GF-D8 (cell line): ENCODE measurements at regions not wholly inside any gene's neighbourhood (a gene's known extent, or its start where the extent isn't known, plus 50 kb on each side); places are given as distances from the start of the nearest gene placed in this dataset.
"Not testable (repeated sequence)": the region's sequence is repeated elsewhere in the genome, so short reads cannot be mapped to it uniquely, and the experiment has no call there.

Source experiments
- DNase-seq: peaks from one replicate; lab custom pipeline; 2025; lab: John Stamatoyannopoulos, UW

DNA sequence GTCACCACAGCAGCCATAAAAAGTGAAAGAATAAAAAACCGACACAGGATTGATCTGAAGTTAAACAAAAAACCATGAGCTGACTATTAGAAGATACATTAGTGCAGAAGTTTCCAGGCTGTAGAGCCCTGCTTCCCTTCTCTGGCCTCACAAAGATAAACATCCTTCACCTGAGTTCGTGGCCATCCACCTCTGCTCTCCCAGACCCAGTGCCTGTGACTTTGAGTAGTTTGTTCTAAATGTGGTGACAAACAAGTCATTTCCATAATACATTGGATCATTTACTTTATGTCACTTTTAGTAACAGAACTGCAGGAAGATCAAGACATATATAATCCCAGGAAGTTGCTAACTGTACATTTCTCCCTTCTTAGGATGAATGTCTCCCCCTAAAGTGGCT, 241.9 kb upstream of the MAP2 start:
- no peak for DNase-seq

DNA sequence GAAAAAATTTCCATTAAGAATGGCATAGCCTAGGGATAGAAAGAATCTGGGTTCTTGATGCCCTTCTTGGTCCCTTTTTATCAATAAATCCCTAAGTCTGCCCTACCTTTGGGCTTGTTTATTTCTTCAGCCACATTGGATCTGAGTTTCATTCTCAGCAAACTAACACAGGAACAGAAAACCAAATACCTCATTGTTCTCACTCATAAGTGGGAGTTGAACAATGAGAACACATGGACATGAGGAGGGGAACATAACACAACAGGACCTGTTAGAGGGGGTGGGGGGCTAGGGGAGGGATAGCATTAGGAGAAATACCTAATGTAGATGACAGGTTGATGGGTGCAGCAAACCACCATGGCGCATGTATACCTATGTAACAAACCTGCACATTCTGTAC, 237.0 kb upstream of the MAP2 start:
- not testable (repeated sequence) for DNase-seq

DNA sequence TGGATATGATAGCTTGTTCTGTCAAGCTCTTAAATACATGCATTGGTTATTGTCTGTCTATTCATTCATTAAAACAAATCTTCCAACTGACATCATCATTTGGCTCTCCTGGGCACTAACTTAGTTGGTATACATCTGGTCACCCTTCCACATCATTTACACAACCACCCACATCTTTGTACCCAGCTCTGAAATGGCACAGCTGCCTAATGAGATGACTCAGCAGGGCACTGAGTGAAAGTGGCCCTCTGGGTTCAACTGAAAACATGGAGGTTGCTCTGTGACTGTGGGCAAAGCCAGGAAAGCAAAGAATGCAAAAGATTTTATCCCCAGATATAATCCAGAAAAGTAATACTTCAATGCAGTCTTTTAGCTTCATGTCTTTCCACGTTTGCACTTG, 234.0 kb upstream of the MAP2 start:
- DNase-seq: no peak

DNA sequence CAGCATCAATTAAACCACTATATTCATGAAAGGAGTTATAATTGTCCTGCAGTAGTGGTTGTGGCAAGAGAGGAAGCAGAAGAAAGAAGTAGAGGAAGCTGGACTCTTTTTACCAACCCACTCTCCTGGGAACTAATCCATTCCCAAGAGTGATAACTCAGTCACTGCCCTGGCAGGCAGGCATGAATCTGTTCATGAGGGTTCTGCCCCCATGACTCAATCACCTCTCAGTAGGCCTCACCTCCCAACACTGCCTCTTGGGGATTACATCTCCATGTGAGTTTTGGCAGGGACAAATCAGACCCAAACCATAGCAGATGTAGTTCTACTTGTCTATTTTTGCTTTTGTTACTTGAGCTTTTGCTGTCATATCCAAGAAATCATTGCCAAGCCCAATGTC, 232.7 kb upstream of the MAP2 start:
- DNase-seq: no peak

DNA sequence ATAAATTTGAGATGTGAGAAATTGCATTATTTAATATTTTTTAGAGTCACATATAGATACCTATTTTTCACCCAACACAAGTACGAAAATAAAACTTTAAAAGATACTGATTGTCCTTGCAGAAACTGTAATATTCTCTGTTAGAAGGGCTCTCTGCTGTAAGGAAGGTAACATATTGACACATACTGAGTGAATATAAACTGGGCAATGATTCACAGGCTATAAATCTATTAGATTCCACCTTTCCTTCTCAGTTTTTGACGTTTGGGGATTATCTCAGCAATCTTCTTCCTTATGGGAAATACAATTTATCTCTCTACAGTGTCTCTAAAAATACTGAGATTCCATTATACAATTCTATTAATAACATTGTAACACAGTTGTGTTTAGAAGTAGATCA, 229.1 kb upstream of the MAP2 start:
- no peak for DNase-seq

DNA sequence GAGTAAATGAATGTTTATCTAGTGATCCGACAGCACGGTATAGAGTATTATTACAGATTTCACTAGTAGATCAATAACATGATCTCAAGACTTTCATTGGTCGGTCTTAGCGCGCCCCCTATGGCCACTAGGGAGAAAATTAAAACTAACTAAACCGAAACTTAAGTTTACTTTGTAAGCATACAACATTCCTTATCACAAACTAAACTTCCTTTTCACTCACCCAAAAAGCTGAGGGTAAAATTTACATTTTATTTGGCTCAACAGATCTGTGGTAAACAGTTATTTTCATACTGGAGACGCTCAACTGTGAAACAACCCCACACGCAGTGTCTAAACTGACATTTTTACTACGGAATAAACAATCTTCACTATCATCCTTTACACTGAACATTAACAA, 215.6 kb upstream of the MAP2 start:
- DNase-seq: no peak

DNA sequence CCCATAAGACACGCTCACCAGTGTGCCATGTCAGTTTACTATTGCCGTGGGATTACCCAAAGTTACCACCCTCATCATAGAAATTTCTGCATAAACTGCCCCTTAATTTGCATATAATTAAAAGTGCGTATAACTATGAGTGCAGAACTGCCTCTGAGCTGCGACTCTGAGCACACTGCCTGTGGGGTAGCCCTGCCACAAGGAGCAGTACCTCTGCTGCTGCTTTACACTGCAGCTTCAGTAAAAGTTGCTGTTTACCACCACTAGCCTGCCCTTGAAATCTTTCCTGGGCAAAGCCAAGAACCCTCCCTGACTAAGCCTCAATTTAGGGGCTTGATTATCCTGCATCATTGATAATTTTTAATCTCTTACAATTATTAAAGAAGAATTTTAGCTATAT, 213.9 kb upstream of the MAP2 start:
- no peak for DNase-seq

DNA sequence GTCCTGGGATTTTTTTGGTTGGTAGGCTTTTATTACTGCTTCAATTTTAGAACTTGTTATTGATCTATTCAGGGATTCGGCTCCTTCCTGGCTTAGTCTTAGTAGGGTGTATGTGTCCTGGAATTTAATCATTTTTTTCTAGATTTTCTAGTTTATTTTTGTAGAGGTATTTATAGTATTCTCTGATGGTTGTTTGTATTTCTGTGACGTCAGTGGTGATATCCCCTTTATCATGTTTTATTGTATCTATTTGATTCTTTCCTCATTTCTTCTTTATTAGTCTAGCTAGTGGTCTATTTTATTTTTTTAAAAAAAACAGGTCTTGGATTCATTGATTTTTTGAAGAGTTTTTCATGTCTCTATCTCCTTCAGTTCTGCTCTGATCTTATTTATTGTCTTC, 193.3 kb upstream of the MAP2 start:
- DNase-seq: no peak

DNA sequence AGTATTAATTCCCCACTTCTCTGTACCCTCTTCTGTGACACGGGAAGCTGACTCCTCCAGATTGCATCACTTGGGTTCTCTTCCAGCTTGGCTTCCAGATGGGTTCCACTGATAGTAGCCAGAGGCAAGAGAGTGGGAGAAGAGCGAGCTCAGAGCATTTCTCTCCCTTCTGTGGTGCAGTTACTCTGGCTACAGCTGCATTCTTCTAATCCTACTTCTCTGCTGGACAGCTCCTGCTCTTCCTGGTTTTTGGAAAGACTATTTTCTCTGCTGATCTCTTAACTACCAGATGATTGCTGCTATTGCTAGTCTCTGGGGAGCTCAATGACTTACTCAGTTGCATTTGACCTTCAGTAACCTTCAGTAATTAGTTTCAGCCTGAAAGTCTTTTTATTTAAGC, 187.5 kb upstream of the MAP2 start:
- no peak for DNase-seq

DNA sequence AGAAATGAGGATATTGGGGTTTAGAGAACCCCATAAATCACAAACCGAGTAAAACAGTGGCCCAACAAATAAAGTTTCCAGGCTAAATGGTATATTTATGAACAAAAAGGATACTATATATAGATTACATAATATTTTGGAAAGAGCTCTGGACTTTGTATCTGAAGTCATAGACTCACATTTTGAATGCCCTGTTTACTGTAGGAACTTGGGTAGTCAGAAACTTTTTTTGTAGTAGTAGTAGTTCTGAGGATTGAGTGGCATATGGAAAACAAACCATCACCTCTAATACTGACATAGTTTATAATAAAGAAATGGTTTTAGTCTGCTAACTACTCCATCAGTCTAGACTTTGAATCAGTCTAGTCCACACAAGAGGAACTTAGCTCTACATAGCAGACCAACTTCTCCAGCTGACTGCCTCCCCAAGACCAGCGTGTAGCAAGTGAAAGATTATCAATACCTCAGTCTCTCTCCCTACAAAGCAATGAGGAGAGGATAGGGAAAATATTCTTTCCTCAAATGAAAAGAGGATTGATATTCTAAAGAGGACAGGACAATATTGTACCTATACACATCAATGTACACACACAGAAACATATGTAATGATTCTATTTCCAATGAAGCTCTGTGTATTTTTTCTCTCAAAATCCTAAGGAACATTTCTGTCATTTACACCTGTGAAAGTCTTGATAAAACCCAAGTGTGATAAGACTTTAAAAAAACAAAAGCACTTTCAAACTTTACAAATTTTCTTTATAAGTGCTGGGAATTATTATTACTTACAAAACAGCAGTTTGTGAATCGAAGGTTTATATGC, 184.9 kb upstream of the MAP2 start:
- no peak for DNase-seq

DNA sequence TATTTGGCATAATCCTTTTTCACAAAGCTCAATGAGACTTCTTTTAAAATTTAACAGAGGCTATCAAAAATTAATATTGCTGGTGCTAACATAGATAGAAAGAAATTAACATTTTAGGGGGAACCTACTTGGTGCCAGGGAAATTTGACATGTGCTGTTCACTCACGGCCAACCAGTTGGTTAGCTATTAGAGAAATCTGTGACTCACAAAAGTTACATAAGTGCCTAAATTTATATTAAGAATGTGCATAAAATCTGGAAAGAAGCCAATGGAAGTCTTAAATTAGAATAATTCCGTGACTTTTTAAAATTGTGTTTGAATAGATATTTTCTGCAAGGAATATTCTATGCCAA, 184.3 kb upstream of the MAP2 start:
- DNase-seq: no peak

DNA sequence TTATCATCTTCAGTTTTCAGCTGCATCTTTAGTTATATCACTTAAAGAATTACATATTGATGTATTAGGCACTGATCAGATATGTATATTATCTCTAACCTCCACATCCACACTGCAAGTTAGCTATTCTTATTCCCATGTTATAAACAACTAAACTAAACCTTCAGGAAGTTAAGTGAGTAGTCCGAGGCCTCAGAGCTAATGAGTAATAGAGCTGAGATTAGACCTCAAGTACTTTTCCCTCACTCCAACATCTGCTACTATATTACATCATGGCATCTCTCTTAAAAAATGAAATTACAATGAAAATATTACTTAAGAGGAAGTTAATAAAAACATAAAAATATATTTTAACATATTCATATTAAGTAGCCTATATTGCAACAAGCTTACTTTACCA, 183.6 kb upstream of the MAP2 start:
- DNase-seq: no peak

DNA sequence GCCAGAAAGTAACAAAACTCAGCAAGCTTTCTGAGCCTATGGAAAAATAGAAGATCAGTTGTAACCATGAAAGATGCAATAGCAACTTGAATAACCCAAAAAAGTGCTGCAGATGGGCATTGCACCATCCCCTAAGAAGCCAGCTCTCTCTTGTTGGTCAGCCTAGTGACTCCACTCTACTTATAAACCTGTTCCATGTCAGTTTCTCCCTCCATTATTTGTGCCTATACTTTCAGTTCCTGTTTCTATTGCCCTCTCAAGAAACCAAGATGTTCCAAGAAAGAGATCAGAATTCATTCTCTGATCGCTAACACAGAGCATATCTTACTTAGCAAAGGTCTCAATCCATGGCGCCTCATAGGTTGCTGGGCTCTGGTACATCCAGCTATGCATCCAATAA, 170.3 kb upstream of the MAP2 start:
- DNase-seq: no peak

DNA sequence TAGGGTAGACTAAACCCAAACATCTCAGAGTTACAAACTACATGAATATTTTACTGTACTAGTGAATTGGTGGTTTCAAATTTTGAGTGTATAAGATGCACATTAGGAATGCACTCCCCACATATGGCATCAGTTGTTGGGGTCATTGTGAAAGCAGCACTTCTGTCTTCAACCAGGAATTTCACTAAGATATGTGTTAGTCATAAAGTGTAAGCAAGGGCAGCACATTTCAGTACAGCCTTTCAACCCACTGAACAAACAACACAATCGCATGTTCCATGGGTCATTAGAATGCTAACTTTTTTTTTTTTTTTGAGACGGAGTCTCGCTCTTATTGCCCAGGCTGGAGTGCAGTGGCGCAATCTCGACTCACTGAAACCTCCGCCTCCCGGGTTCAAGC, 164.1 kb upstream of the MAP2 start:
- DNase-seq: no peak

DNA sequence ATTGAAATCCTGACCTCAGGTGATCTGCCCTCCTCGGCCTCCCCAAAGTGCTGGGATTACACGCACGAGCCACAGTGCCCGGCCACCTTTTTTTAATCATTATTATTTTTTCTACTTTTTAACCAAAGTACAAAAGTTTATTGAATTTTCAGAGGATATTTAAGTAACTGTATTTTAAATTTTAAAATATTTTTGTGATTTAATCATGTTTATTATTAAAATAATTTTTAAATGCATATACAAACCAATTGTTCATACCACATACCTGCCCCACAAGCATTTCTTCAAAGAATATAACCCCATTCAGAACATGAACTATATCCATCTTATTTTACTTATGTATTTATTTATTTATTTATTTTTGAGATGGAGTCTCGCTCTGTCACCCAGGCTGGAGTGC, 163.6 kb upstream of the MAP2 start:
- no peak for DNase-seq

DNA sequence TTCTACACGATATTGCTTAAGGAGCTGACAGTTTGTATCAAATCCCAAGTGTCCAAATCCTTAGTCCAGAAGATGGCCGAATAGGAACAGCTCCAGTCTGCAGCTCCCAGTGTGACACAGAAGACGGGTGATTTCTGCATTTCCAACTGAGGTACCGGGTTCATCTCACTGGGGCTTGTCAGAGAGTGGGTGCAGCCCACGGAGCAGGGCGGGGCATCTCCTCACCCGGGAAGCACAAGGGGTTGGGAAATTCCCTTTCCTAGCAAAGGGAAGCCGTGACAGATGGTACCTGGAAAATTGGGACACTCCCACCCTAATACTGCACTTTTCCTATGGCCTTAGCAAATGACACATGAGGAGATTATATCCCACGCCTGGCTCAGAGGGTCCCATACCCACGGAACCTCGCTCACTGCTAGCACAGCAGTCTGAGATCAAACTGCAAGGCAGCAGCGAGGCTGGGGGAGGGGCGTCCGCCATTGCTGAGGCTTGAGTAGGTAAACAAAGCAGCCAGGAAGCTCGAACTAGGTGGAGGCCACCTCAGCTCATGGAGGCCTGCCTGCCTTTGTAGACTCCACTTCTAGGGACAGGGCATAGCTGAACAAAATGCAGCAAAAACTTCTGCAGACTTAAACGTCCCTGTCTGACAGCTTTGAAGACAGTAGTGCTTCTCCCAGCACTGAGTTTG, 162.3 kb upstream of the MAP2 start:
- DNase-seq: not testable (repeated sequence)

DNA sequence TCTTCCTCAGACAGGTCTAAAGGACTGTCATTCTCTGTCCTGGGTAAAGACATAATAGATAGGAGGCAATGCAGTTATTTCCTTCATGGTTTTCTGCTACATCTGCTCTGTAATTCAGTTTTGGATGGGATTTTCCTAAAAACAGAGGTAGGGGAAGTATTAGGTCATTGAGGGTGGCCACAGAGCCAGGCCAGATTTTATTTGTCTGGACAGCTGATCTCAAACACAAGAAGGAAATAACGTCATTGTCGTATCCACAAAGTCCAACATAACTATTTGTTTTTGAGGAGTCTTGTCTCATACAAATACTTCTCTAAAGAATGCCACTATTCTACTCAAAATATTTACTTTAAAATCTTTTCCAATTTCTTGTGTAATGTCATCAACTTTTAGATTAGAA, 154.8 kb upstream of the MAP2 start:
- no peak for DNase-seq

DNA sequence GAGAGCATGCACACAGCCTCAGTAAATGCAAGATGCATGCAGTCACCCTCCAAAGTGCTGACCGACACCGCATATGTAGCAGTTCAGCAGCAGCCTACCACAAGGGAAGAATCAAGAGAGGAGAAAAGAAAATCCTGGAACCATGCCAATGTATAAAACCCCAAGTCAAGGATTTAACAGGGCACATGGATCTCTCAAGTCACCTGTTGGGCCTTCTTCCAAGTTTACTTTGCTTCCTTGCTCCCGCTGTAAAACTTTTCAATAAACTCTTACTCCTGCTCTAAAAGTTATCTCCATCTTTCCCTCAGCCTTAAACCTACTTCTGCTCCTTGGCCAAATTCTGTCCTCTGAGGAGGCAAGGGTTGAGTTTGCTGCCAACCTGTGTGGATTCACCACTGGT, 147.8 kb upstream of the MAP2 start:
- DNase-seq: no peak

DNA sequence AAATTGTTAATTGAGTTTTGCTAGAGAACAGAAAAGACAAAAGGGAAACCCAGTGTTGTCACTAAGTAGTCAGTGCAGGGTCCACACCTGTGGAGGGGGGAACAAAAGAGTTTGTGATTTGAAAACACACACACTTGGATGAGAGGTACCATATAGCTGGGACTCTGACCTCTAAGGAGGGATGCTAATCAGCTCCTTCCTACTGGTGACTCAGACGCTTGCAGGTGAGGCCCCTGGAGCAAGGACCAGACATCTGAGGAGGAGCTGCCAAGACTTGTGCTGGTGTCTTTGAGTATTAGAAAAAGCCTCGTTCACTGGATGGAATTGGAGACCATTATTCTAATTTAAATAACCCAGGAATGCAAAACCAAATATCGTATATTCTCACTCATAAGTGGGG, 146.4 kb upstream of the MAP2 start:
- DNase-seq: no peak

DNA sequence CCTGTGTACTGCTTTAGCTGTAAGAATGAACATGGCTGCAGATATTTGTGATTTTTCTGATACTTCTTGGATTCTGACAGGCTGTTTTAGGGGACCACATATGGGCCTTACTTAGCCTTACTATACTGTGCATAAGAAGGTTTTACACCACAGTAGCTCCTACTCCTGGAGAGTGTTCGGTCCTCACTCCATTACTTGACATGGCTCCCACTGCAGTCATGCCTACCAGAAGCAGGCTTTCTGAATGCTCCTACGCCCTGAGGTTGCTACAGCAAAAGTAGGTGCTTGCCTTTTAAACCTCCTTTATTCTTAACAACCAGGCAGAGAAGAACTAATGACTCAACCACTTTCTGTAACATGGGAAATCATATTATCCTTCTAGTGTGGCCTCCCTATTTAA, 125.2 kb upstream of the MAP2 start:
- DNase-seq: no peak

DNA sequence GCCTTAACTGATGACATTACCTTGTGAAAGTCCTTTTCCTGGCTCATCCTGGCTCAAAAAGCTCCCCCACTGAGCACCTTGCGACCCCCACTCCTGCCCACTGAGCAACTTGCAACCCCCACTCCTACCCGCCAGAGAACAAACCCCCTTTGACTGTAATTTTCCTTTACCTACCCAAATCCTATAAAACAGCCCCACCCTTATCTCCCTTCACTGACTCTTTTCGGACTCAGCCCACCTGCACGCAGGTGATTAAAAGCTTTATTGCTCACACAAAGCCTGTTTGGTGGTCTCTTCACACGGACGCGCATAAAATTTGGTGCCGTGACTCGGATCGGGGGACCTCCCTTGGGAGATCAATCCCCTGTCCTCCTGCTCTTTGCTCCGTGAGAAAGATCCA, 124.4 kb upstream of the MAP2 start:
- not testable (repeated sequence) for DNase-seq

DNA sequence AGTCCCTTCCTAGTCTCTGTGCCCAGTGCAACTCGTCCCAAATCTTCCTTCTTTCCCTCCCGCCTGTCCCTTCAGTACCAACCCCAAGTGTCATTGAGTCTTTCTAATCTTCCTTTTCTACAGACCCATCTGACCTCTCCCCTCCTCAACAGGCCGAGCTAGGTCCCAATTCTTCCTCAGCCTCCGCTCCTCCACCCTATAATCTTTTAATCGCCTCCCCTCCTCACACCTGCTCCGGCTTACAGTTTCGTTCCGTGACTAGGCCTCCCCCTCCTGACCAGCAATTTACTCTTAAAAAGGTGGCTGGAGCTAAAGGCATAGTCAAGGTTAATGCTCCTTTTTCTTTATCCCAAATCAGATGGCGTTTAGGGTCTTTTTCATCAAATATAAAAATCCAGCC, 123.1 kb upstream of the MAP2 start:
- not testable (repeated sequence) for DNase-seq

DNA sequence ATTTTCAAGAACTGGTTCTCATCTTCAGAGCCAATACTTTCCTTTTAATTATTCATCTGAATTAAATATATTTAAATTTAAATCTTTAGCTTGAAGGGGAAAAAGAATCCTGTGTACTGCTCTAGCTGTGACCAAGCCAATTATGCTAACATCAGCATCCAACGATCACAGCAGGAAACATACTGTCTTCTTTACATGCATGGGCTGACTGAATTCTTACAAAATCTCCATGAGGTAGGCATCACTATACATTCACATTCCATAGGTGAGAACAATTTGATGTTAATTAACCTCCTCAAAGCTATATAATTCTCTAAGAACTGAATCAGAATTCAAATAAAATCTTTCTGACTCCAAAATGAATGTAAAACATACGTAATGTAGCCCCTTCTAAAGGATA, 118.8 kb upstream of the MAP2 start:
- no peak for DNase-seq

DNA sequence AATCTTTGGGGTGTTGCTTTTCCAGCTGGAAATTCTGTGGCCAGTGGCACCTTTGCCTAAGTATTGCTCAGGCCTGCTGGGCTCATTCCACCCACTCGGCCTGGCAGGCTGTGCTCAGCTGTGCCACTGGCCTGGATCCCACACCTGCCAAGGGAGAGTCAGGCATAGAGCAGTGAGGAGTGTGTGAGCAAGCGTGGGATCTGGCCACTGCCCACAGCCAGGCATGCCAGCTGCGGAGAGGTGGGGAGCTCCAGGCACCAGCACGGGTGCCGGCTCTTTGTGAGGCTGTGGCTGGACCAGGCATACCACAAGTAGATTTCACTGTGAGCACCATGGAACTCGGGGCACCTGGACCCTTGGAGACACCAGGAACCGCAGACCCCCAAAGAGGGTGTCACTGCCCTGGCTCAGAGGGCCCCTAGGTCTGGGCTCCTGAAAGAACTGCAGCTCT, 118.1 kb upstream of the MAP2 start:
- no peak for DNase-seq
